Trophoblast cell (in vitro differentiated cells and primary cell): ENCODE measurements at regions not wholly inside any gene's neighbourhood (a gene's known extent, or its start where the extent isn't known, plus 50 kb on each side); places are given as distances from the start of the nearest gene placed in this dataset.

Experiments used
- DNase-seq, 2 donors: peaks; one replicate each; pipeline ENCODE4 v3.0.0-alpha.2; 2016
- H2AFZ ChIP-seq: 2 replicates; pipeline ENCODE4 v1.6.1; 2013; ENCODE audit warnings: low read length, moderate library complexity, mild to moderate bottlenecking; ENCODE audit not compliant: insufficient read depth, poor library complexity
- H2AK5ac ChIP-seq: 2 replicates; pipeline ENCODE4 v1.6.1; 2013; ENCODE audit warnings: mild to moderate bottlenecking, low read length
- H2BK120ac ChIP-seq: 2 replicates; pipeline ENCODE4 v1.6.1; 2013; ENCODE audit warnings: low read length, mild to moderate bottlenecking, moderate library complexity; ENCODE audit not compliant: insufficient read depth, poor library complexity
- H2BK12ac ChIP-seq: 2 replicates; pipeline ENCODE4 v1.6.1; 2013; ENCODE audit warnings: mild to moderate bottlenecking, low read length, moderate library complexity
- H2BK5ac ChIP-seq: 2 replicates; pipeline ENCODE4 v1.6.1; 2013; ENCODE audit warnings: low read length, low read depth, moderate library complexity, mild to moderate bottlenecking; ENCODE audit not compliant: poor library complexity
- H3K14ac ChIP-seq: 2 replicates; pipeline ENCODE4 v1.6.1; 2013; ENCODE audit warnings: mild to moderate bottlenecking, low read length
- H3K18ac ChIP-seq: 2 replicates; pipeline ENCODE4 v1.6.1; 2013; ENCODE audit warnings: mild to moderate bottlenecking, low read length
- H3K23ac ChIP-seq: 2 replicates; pipeline ENCODE4 v1.6.1; 2013; ENCODE audit warnings: low read length
- H3K27ac ChIP-seq: 2 replicates; pipeline ENCODE4 v1.5.1; 2013; ENCODE audit warnings: low read depth, mild to moderate bottlenecking, inconsistent platforms, low read length, moderate library complexity
- H3K27me3 ChIP-seq: 2 replicates; pipeline ENCODE4 v1.6.1; 2013; ENCODE audit warnings: inconsistent platforms, mild to moderate bottlenecking, low read length, moderate library complexity; ENCODE audit not compliant: insufficient read depth
- H3K36me3 ChIP-seq, 2 experiments: 1 replicate in 1 of 2; 2 replicates in 1 of 2; pipeline ENCODE4 v1.6.1; 2013; ENCODE audit warnings: low read length in 2 of 2, mild to moderate bottlenecking in 2 of 2, moderate library complexity in 1 of 2; ENCODE audit not compliant: insufficient read depth in 2 of 2, control insufficient read depth in 1 of 2
- H3K4ac ChIP-seq: 2 replicates; pipeline ENCODE4 v1.6.1; 2013; ENCODE audit warnings: low read depth, mild to moderate bottlenecking, low read length, moderate library complexity
- H3K4me1 ChIP-seq, 2 experiments: 1 replicate in 1 of 2; 2 replicates in 1 of 2; pipeline ENCODE4 v1.6.1; 2013; ENCODE audit warnings: low read length in 2 of 2, mild to moderate bottlenecking in 2 of 2, moderate library complexity in 1 of 2; ENCODE audit not compliant: insufficient read depth in 2 of 2, control insufficient read depth in 1 of 2
- H3K4me2 ChIP-seq: 2 replicates; pipeline ENCODE4 v1.6.1; 2013; ENCODE audit warnings: inconsistent platforms, mild to moderate bottlenecking, low read length, moderate library complexity
- H3K4me3 ChIP-seq: 2 replicates; pipeline ENCODE4 v1.5.1; 2013; ENCODE audit warnings: mild to moderate bottlenecking, low read depth, low read length, inconsistent platforms
- H3K79me1 ChIP-seq: one replicate; pipeline ENCODE4 v1.6.1; 2013; ENCODE audit warnings: low read length
- H3K79me2 ChIP-seq: 2 replicates; pipeline ENCODE4 v1.6.1; 2013; ENCODE audit warnings: low read length, mild to moderate bottlenecking; ENCODE audit not compliant: control insufficient read depth, insufficient read depth, poor library complexity
- H3K9ac ChIP-seq: 2 replicates; pipeline ENCODE4 v1.6.1; 2013; ENCODE audit warnings: mild to moderate bottlenecking, low read length
- H3K9me3 ChIP-seq: 2 replicates; pipeline ENCODE4 v1.6.1; 2013; ENCODE audit warnings: low read depth, mild to moderate bottlenecking, control low read depth, inconsistent platforms, low read length; ENCODE audit not compliant: insufficient read depth
- H4K12ac ChIP-seq: 2 replicates; pipeline ENCODE4 v1.6.1; 2013; ENCODE audit warnings: low read depth, mild to moderate bottlenecking, low read length, moderate library complexity
- H4K8ac ChIP-seq: 2 replicates; pipeline ENCODE4 v1.6.1; 2013; ENCODE audit warnings: low read depth, mild to moderate bottlenecking, low read length, moderate library complexity
- H4K91ac ChIP-seq: one replicate; pipeline ENCODE4 v1.6.1; 2013; ENCODE audit warnings: low read depth, mild to moderate bottlenecking, low read length, moderate library complexity
- WGBS: extraction: QIAGEN DNeasy Blood & Tissue Kit; methylation state at CpG from one replicate; pipeline ENCODE4 v1.1.7; 2013; ENCODE audit warnings: missing lambda C conversion rate; ENCODE audit not compliant: insufficient read length, insufficient coverage; ENCODE audit errors: extremely low coverage; 5-methylcytosine and 5-hydroxymethylcytosine counted together

- Histone ChIP-seq H3K27me3 (no peaks in the 10 kb centered on the region), H2BK12ac (no peak overlapping the region), H3K4ac (no peak overlapping the region), H3K36me3 (no peaks in the 10 kb centered on the region), H3K9me3 (no peaks in the 10 kb centered on the region), H3K79me2 (no peaks in the 10 kb centered on the region), H3K79me1 (no peaks in the 10 kb centered on the region), H4K8ac (no peak overlapping the region), H3K4me2 (no peak overlapping the region), H4K91ac (no peak overlapping the region), H3K23ac (no peak overlapping the region), H3K9ac (no peak overlapping the region), H3K18ac (no peak overlapping the region), H3K27ac (no peak overlapping the region), H2AK5ac (no peak overlapping the region), H2BK120ac (no peak overlapping the region), H2BK5ac (no peak overlapping the region), H3K4me3 (no peak overlapping the region), H2AFZ (no peak overlapping the region), H3K4me1 (peaks cover 0 to 4% of the 10 kb centered on the region in 2 experiments), H4K12ac (no peak overlapping the region), H3K14ac (no peak overlapping the region)
- no CpG with 5 or more reads among the region's 3 CpGs for WGBS
- no peak for DNase-seq
These were observed 307.4 kb downstream of the MAN2A1 start for GRCh38 chr5:109997161-109997560.

GRCh38 chr5:109998208-109998607, 308.5 kb downstream of the MAN2A1 start:
- H3K79me1 ChIP-seq = no peaks in the 10 kb centered on the region
- no peak overlapping the region for H3K27ac ChIP-seq
- H2BK120ac ChIP-seq = no peak overlapping the region
- no peak for DNase-seq
- H4K12ac ChIP-seq = no peak overlapping the region
- H2BK12ac ChIP-seq = no peak overlapping the region
- H3K14ac ChIP-seq = no peak overlapping the region
- no peak overlapping the region for H4K8ac ChIP-seq
- H3K4ac ChIP-seq = no peak overlapping the region
- H3K27me3 ChIP-seq = no peaks in the 10 kb centered on the region
- H2BK5ac ChIP-seq = no peak overlapping the region
- H3K9me3 ChIP-seq = no peaks in the 10 kb centered on the region
- H3K23ac ChIP-seq = no peak overlapping the region
- H2AFZ ChIP-seq = no peak overlapping the region
- no peak overlapping the region for H2AK5ac ChIP-seq
- no peak overlapping the region for H4K91ac ChIP-seq
- no peak overlapping the region for H3K4me2 ChIP-seq
- H3K18ac ChIP-seq = no peak overlapping the region
- H3K9ac ChIP-seq = no peak overlapping the region
- H3K4me3 ChIP-seq = no peak overlapping the region
- peaks cover 0 to 2% of the 10 kb centered on the region in 2 experiments for H3K4me1 ChIP-seq
- no peaks in the 10 kb centered on the region for H3K79me2 ChIP-seq
- no peaks in the 10 kb centered on the region for H3K36me3 ChIP-seq

GRCh38 chr5:109998726-109999125, 309.0 kb downstream of the MAN2A1 start:
- WGBS = no CpG with 5 or more reads among the region's 2 CpGs
- no peak overlapping the region for H4K91ac ChIP-seq
- no peaks in the 10 kb centered on the region for H3K79me2 ChIP-seq
- H3K4me1 ChIP-seq = peaks cover 0 to 2% of the 10 kb centered on the region in 2 experiments
- no peak overlapping the region for H2AFZ ChIP-seq
- H3K23ac ChIP-seq = no peak overlapping the region
- H3K4me3 ChIP-seq = no peak overlapping the region
- H3K4ac ChIP-seq = no peak overlapping the region
- H3K4me2 ChIP-seq = no peak overlapping the region
- no peaks in the 10 kb centered on the region for H3K36me3 ChIP-seq
- no peak overlapping the region for H3K14ac ChIP-seq
- H2AK5ac ChIP-seq = no peak overlapping the region
- H2BK120ac ChIP-seq = no peak overlapping the region
- H2BK12ac ChIP-seq = no peak overlapping the region
- no peaks in the 10 kb centered on the region for H3K27me3 ChIP-seq
- H3K9ac ChIP-seq = no peak overlapping the region
- H3K9me3 ChIP-seq = no peaks in the 10 kb centered on the region
- no peak overlapping the region for H4K12ac ChIP-seq
- no peak overlapping the region for H4K8ac ChIP-seq
- DNase-seq = no peak
- H3K27ac ChIP-seq = no peak overlapping the region
- H3K79me1 ChIP-seq = no peaks in the 10 kb centered on the region
- H2BK5ac ChIP-seq = no peak overlapping the region
- H3K18ac ChIP-seq = no peak overlapping the region

- Histone ChIP-seq H2BK120ac (no peak overlapping the region), H4K12ac (no peak overlapping the region), H2AK5ac (no peak overlapping the region), H3K18ac (no peak overlapping the region), H3K4ac (no peak overlapping the region), H3K14ac (no peak overlapping the region), H4K91ac (no peak overlapping the region), H2BK12ac (no peak overlapping the region), H3K79me1 (no peaks in the 10 kb centered on the region), H3K4me2 (no peak overlapping the region), H3K36me3 (no peaks in the 10 kb centered on the region), H3K4me1 (peaks cover 0 to 2% of the 10 kb centered on the region in 2 experiments), H3K4me3 (no peak overlapping the region), H2AFZ (no peak overlapping the region), H2BK5ac (no peak overlapping the region), H3K27ac (no peak overlapping the region), H3K9me3 (no peaks in the 10 kb centered on the region), H3K23ac (no peak overlapping the region), H4K8ac (no peak overlapping the region), H3K79me2 (no peaks in the 10 kb centered on the region), H3K9ac (no peak overlapping the region), H3K27me3 (no peaks in the 10 kb centered on the region)
- no peak for DNase-seq
- no CpG with 5 or more reads among the region's 1 CpG for WGBS
These were observed 311.9 kb downstream of the MAN2A1 start for GRCh38 chr5:110001648-110002047.
